GM10266 (cell line): ENCODE measurements at regions not wholly inside any gene's neighbourhood (a gene's known extent, or its start where the extent isn't known, plus 50 kb on each side); places are given as distances from the start of the nearest gene placed in this dataset.
"Not testable (repeated sequence)": the region's sequence is repeated elsewhere in the genome, so short reads cannot be mapped to it uniquely, and the experiment has no call there.

Experiments used
- DNase-seq: peaks from one replicate; pipeline ENCODE4 v3.0.0; 2012; ENCODE audit errors: extremely low spot score
- TF ChIP-seq, protein P1 (sequence below): IDR thresholded peaks from 2 replicates; pipeline ENCODE4 v1.5.1; 2012; ENCODE audit warnings: mild to moderate bottlenecking, low read depth; ENCODE audit not compliant: control insufficient read depth, insufficient read depth; ENCODE audit errors: missing control alignments

DNA sequence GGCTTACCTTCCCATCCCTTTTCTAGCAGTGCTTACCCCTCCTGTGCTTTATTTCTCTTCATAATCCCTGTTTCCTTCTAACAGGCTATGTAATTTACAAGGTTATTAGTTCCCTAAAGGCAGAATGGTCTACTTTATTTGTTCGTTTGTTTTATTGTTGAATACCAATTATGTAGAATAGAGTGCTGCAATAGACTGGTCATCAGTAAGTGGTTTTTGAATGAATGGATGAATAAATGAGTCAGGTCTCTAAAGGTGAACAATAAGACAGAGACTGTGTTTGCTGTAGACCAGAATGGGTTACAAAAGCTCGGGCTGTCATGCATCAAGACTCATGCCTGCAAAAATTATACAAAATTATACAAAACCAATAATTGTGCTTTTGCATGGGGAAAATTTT, 332.0 kb downstream of the IRS1 start:
- TF ChIP-seq, protein P1, sequence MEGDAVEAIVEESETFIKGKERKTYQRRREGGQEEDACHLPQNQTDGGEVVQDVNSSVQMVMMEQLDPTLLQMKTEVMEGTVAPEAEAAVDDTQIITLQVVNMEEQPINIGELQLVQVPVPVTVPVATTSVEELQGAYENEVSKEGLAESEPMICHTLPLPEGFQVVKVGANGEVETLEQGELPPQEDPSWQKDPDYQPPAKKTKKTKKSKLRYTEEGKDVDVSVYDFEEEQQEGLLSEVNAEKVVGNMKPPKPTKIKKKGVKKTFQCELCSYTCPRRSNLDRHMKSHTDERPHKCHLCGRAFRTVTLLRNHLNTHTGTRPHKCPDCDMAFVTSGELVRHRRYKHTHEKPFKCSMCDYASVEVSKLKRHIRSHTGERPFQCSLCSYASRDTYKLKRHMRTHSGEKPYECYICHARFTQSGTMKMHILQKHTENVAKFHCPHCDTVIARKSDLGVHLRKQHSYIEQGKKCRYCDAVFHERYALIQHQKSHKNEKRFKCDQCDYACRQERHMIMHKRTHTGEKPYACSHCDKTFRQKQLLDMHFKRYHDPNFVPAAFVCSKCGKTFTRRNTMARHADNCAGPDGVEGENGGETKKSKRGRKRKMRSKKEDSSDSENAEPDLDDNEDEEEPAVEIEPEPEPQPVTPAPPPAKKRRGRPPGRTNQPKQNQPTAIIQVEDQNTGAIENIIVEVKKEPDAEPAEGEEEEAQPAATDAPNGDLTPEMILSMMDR = no peak
- DNase-seq = no peak

GRCh38 chr2:226467221-226467620, 332.4 kb downstream of the IRS1 start:
- no peak for DNase-seq
- TF ChIP-seq, protein P1 = no peak

DNA sequence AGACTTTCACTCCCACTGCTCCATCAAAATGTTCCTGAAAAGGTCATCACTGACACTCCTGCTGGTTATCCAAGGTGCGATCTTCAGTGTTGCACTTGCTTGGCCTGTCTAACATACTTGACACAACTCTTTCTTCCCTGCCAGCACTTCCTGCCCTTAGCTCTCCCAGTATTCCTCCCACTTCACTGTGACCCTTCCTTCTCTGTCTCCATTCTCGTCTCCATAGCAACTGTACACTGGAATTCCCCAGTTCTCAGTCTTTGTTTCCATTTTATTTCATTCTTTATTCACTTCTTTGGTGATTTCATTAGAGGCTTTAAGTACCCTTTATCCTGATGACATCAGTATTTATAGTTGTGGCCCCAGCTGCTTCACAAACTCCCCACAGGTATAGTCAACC, 333.0 kb downstream of the IRS1 start:
- no peak for DNase-seq
- TF ChIP-seq, protein P1 = no peak

DNA sequence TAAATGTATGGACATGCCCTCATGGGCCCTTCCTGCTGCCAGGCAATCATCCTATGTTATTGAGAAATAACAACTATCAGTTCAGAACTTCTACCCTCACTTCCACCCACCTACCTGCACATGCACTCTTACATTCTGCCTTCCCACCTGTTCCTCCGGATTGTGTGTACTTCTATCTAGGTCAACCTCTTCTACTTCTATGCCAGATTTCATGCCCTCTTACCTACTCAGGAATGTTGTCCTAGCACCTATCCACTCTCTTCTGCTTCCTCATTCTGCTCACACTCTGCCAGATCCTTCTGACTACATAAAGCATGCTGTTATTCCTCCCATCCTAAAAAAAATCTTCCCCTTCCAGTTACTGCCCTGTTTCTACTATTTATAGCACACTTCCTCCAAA, 333.5 kb downstream of the IRS1 start:
- DNase-seq = no peak
- TF ChIP-seq, protein P1 = no peak

DNA sequence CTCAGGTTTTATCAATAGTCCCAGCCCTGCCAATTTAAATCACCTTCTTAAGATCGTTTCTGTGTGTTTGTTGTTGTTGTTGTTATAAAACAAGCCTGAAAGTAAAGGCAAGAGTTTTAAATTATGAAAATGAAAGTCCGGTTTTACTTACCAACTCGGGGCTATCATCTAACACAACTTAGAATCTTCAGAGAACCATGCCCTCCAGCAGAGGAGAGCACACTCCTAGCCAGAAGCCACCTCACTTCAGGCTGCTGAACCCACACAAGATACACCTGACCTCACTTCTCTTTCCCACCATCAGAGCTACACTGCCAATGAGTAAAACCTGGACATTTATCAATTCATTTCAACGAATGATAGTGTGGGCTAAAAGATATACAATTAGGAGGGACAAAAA, 335.2 kb downstream of the IRS1 start:
- DNase-seq = no peak
- TF ChIP-seq, protein P1 = no peak

GRCh38 chr2:226463154-226463553, 336.5 kb downstream of the IRS1 start:
- DNase-seq = no peak
- TF ChIP-seq, protein P1 = no peak

- TF ChIP-seq, protein P1 = no peak
- no peak for DNase-seq
Measured at GRCh38 chr2:226461981-226462380, 337.6 kb downstream of the IRS1 start.

DNA sequence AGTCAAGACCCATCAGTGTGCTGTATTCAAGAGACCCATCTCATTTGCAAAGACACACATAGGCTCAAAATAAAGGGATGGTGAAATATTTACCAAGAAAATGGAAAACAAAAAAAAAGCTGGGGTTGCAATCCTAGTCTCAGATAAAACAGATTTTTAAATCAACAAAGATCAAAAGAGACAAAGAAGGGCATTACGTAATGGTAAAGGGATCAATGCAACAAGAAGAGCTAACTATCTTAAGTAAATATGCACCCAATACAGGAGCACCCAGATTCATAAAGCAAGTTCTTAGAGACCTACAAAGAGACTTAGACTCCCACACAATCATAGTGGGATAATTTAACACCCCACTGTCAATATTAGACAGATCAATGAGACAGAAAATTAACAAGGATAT, 343.5 kb downstream of the IRS1 start:
- not testable (repeated sequence) for DNase-seq
